ENCODE measurements at regions not wholly inside any gene's neighbourhood (a gene's known extent, or its start where the extent isn't known, plus 50 kb on each side); places are given as distances from the start of the nearest gene placed in this dataset.

DNA sequence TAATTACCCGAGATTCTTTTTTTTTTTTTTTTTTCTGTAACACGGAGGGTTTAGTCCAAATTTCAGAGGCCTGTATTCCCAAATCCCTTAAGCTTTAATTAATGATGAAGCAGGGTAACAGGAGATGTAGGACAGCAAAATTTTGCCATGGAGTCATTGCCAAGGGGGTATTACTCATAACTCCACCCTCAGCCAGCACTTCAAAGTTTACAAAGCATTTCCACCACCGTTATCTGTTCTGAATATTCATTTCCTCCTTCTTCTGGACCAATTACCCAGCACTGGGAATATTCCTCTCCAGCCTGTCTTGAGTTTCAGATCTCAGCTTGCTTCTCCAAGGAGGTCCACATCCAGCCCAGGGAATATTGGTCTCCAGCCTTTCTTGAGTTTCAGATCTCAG, 747.5 kb upstream of the EEF2KMT start:
- Histone ChIP-seq H3K9ac (ENCODE audit: low read length) (no peak overlapping the region), H3K27ac (ENCODE audit: low read depth, low read length) (no peak overlapping the region), H4K8ac (ENCODE audit: low read depth, low read length) (no peak overlapping the region), H4K91ac (ENCODE audit: low read depth, low read length) (no peak overlapping the region), H2AK5ac (ENCODE audit: low read length) (no peak overlapping the region), H2BK120ac (ENCODE audit: insufficient read depth, low read length, poor library complexity) (no peak overlapping the region), H3K23ac (ENCODE audit: low read length) (no peak overlapping the region), H3K18ac (ENCODE audit: low read length) (no peak overlapping the region), H3K4ac (ENCODE audit: low read depth, low read length) (no peak overlapping the region), H3K14ac (ENCODE audit: low read length) (no peak overlapping the region), H3K27me3 (ENCODE audit: insufficient read depth, low read length) (no peaks in the 10 kb centered on the region), H4K12ac (ENCODE audit: low read depth, low read length) (no peak overlapping the region), H3K79me1 (ENCODE audit: low read length) (no peaks in the 10 kb centered on the region), H3K4me1 (ENCODE audit: control insufficient read depth in 1 of 2, insufficient read depth in 2 of 2, low read length in 2 of 2) (no peaks in the 10 kb centered on the region), H3K4me2 (ENCODE audit: low read length) (no peak overlapping the region), H2BK5ac (ENCODE audit: low read depth, low read length, poor library complexity) (no peak overlapping the region), H3K79me2 (ENCODE audit: control insufficient read depth, insufficient read depth, low read length, poor library complexity) (no peaks in the 10 kb centered on the region), H3K36me3 (ENCODE audit: control insufficient read depth in 1 of 2, insufficient read depth in 2 of 2, low read length in 2 of 2) (no peaks in the 10 kb centered on the region), H2AFZ (ENCODE audit: insufficient read depth, low read length, poor library complexity) (no peak overlapping the region), H3K9me3 (ENCODE audit: insufficient read depth, low read depth, low read length) (no peaks in the 10 kb centered on the region), H2BK12ac (ENCODE audit: low read length) (no peak overlapping the region), H3K4me3 (ENCODE audit: low read depth, low read length) (no peak overlapping the region)
- DNase-seq = no peak
- WGBS (ENCODE audit: extremely low coverage, insufficient coverage, insufficient read length) = no CpG with 5 or more reads among the region's 3 CpGs

- H3K27me3 ChIP-seq (ENCODE audit: insufficient read depth, low read length) = no peaks in the 10 kb centered on the region
- no peak overlapping the region for H3K18ac ChIP-seq (ENCODE audit: low read length)
- no peaks in the 10 kb centered on the region for H3K36me3 ChIP-seq (ENCODE audit: control insufficient read depth in 1 of 2, insufficient read depth in 2 of 2, low read length in 2 of 2)
- no CpG with 5 or more reads among the region's 7 CpGs for WGBS (ENCODE audit: extremely low coverage, insufficient coverage, insufficient read length)
- no peak overlapping the region for H2AK5ac ChIP-seq (ENCODE audit: low read length)
- no peak for DNase-seq
- no peak overlapping the region for H2BK5ac ChIP-seq (ENCODE audit: low read depth, low read length, poor library complexity)
- no peaks in the 10 kb centered on the region for H3K79me2 ChIP-seq (ENCODE audit: control insufficient read depth, insufficient read depth, low read length, poor library complexity)
- no peak overlapping the region for H3K4me3 ChIP-seq (ENCODE audit: low read depth, low read length)
- H4K12ac ChIP-seq (ENCODE audit: low read depth, low read length) = no peak overlapping the region
- H2BK120ac ChIP-seq (ENCODE audit: insufficient read depth, low read length, poor library complexity) = no peak overlapping the region
- no peak overlapping the region for H2AFZ ChIP-seq (ENCODE audit: insufficient read depth, low read length, poor library complexity)
- H4K8ac ChIP-seq (ENCODE audit: low read depth, low read length) = no peak overlapping the region
- no peak overlapping the region for H3K4me2 ChIP-seq (ENCODE audit: low read length)
- H3K9ac ChIP-seq (ENCODE audit: low read length) = no peak overlapping the region
- H3K14ac ChIP-seq (ENCODE audit: low read length) = no peak overlapping the region
- no peak overlapping the region for H3K4ac ChIP-seq (ENCODE audit: low read depth, low read length)
- H4K91ac ChIP-seq (ENCODE audit: low read depth, low read length) = no peak overlapping the region
- H3K79me1 ChIP-seq (ENCODE audit: low read length) = no peaks in the 10 kb centered on the region
- H3K27ac ChIP-seq (ENCODE audit: low read depth, low read length) = no peak overlapping the region
- no peak overlapping the region for H3K23ac ChIP-seq (ENCODE audit: low read length)
- H3K4me1 ChIP-seq (ENCODE audit: control insufficient read depth in 1 of 2, insufficient read depth in 2 of 2, low read length in 2 of 2) = no peaks in the 10 kb centered on the region
- no peaks in the 10 kb centered on the region for H3K9me3 ChIP-seq (ENCODE audit: insufficient read depth, low read depth, low read length)
- no peak overlapping the region for H2BK12ac ChIP-seq (ENCODE audit: low read length)
Observed at GRCh38 chr16:5841974-5842373, 744.4 kb upstream of the EEF2KMT start.

- no peaks in the 10 kb centered on the region for H3K79me1 ChIP-seq (ENCODE audit: low read length)
- no peak overlapping the region for H4K12ac ChIP-seq (ENCODE audit: low read depth, low read length)
- H4K8ac ChIP-seq (ENCODE audit: low read depth, low read length) = no peak overlapping the region
- no peak overlapping the region for H4K91ac ChIP-seq (ENCODE audit: low read depth, low read length)
- no peak overlapping the region for H2AFZ ChIP-seq (ENCODE audit: insufficient read depth, low read length, poor library complexity)
- H3K18ac ChIP-seq (ENCODE audit: low read length) = no peak overlapping the region
- H3K27me3 ChIP-seq (ENCODE audit: insufficient read depth, low read length) = no peaks in the 10 kb centered on the region
- no peak overlapping the region for H2BK12ac ChIP-seq (ENCODE audit: low read length)
- H3K14ac ChIP-seq (ENCODE audit: low read length) = no peak overlapping the region
- H3K9me3 ChIP-seq (ENCODE audit: insufficient read depth, low read depth, low read length) = no peaks in the 10 kb centered on the region
- WGBS (ENCODE audit: extremely low coverage, insufficient coverage, insufficient read length) = no CpG with 5 or more reads among the region's 3 CpGs
- no peak overlapping the region for H3K4me2 ChIP-seq (ENCODE audit: low read length)
- no peak overlapping the region for H3K4ac ChIP-seq (ENCODE audit: low read depth, low read length)
- no peak overlapping the region for H3K27ac ChIP-seq (ENCODE audit: low read depth, low read length)
- H2BK5ac ChIP-seq (ENCODE audit: low read depth, low read length, poor library complexity) = no peak overlapping the region
- no peak overlapping the region for H2BK120ac ChIP-seq (ENCODE audit: insufficient read depth, low read length, poor library complexity)
- H2AK5ac ChIP-seq (ENCODE audit: low read length) = no peak overlapping the region
- H3K4me3 ChIP-seq (ENCODE audit: low read depth, low read length) = no peak overlapping the region
- no peaks in the 10 kb centered on the region for H3K79me2 ChIP-seq (ENCODE audit: control insufficient read depth, insufficient read depth, low read length, poor library complexity)
- no peaks in the 10 kb centered on the region for H3K4me1 ChIP-seq (ENCODE audit: control insufficient read depth in 1 of 2, insufficient read depth in 2 of 2, low read length in 2 of 2)
- DNase-seq = no peak
- no peak overlapping the region for H3K9ac ChIP-seq (ENCODE audit: low read length)
- H3K23ac ChIP-seq (ENCODE audit: low read length) = no peak overlapping the region
- no peaks in the 10 kb centered on the region for H3K36me3 ChIP-seq (ENCODE audit: control insufficient read depth in 1 of 2, insufficient read depth in 2 of 2, low read length in 2 of 2)
Observed at GRCh38 chr16:5838725-5839124, 741.1 kb upstream of the EEF2KMT start.

GRCh38 chr16:5838071-5838470, 740.5 kb upstream of the EEF2KMT start:
- no peak overlapping the region for H3K23ac ChIP-seq (ENCODE audit: low read length)
- H4K91ac ChIP-seq (ENCODE audit: low read depth, low read length) = no peak overlapping the region
- H3K27me3 ChIP-seq (ENCODE audit: insufficient read depth, low read length) = no peaks in the 10 kb centered on the region
- no peak overlapping the region for H3K4me3 ChIP-seq (ENCODE audit: low read depth, low read length)
- H3K4ac ChIP-seq (ENCODE audit: low read depth, low read length) = no peak overlapping the region
- H3K36me3 ChIP-seq (ENCODE audit: control insufficient read depth in 1 of 2, insufficient read depth in 2 of 2, low read length in 2 of 2) = no peaks in the 10 kb centered on the region
- H3K79me1 ChIP-seq (ENCODE audit: low read length) = no peaks in the 10 kb centered on the region
- no peak overlapping the region for H4K12ac ChIP-seq (ENCODE audit: low read depth, low read length)
- no peak overlapping the region for H3K4me2 ChIP-seq (ENCODE audit: low read length)
- no peak overlapping the region for H3K18ac ChIP-seq (ENCODE audit: low read length)
- no peak overlapping the region for H3K9ac ChIP-seq (ENCODE audit: low read length)
- no peaks in the 10 kb centered on the region for H3K9me3 ChIP-seq (ENCODE audit: insufficient read depth, low read depth, low read length)
- H2BK5ac ChIP-seq (ENCODE audit: low read depth, low read length, poor library complexity) = no peak overlapping the region
- no peaks in the 10 kb centered on the region for H3K79me2 ChIP-seq (ENCODE audit: control insufficient read depth, insufficient read depth, low read length, poor library complexity)
- H2BK12ac ChIP-seq (ENCODE audit: low read length) = no peak overlapping the region
- H3K4me1 ChIP-seq (ENCODE audit: control insufficient read depth in 1 of 2, insufficient read depth in 2 of 2, low read length in 2 of 2) = no peaks in the 10 kb centered on the region
- H2AFZ ChIP-seq (ENCODE audit: insufficient read depth, low read length, poor library complexity) = no peak overlapping the region
- H2BK120ac ChIP-seq (ENCODE audit: insufficient read depth, low read length, poor library complexity) = no peak overlapping the region
- DNase-seq = no peak
- no peak overlapping the region for H4K8ac ChIP-seq (ENCODE audit: low read depth, low read length)
- no peak overlapping the region for H3K27ac ChIP-seq (ENCODE audit: low read depth, low read length)
- no CpG with 5 or more reads among the region's 7 CpGs for WGBS (ENCODE audit: extremely low coverage, insufficient coverage, insufficient read length)
- H3K14ac ChIP-seq (ENCODE audit: low read length) = no peak overlapping the region
- no peak overlapping the region for H2AK5ac ChIP-seq (ENCODE audit: low read length)
